H9 (cell line): ENCODE measurements at regions not wholly inside any gene's neighbourhood (a gene's known extent, or its start where the extent isn't known, plus 50 kb on each side); places are given as distances from the start of the nearest gene placed in this dataset.

ENCODE experiments used
- DNase-seq: peaks from one replicate; pipeline ENCODE4 v3.0.0-alpha.2; 2017
- H2AFZ ChIP-seq: one replicate; pipeline ENCODE4 v1.6.1; 2013; ENCODE audit warnings: mild to moderate bottlenecking, low read length, control low read depth, moderate library complexity
- H2AK5ac ChIP-seq: 2 replicates; pipeline ENCODE4 v1.6.1; 2013; ENCODE audit warnings: low read length, control low read depth, mixed read lengths; ENCODE audit not compliant: insufficient read length
- H2BK120ac ChIP-seq: one replicate; pipeline ENCODE4 v1.6.1; 2013; ENCODE audit warnings: low read depth, mild to moderate bottlenecking, low read length, control low read depth, inconsistent platforms; ENCODE audit not compliant: poor library complexity, severe bottlenecking
- H2BK12ac ChIP-seq: 2 replicates; pipeline ENCODE4 v1.6.1; 2013; ENCODE audit warnings: low read length, control low read depth, mixed read lengths, low read depth; ENCODE audit not compliant: insufficient read length
- H2BK15ac ChIP-seq: 2 replicates; pipeline ENCODE4 v1.6.1; 2013; ENCODE audit warnings: low read depth, low read length, control low read depth
- H2BK20ac ChIP-seq: one replicate; pipeline ENCODE4 v1.6.1; 2013; ENCODE audit warnings: low read depth, mild to moderate bottlenecking, low read length, control low read depth, inconsistent platforms; ENCODE audit not compliant: poor library complexity, severe bottlenecking
- H2BK5ac ChIP-seq: 2 replicates; pipeline ENCODE4 v1.6.1; 2013; ENCODE audit warnings: low read length, control low read depth, mixed read lengths; ENCODE audit not compliant: insufficient read length
- H3K14ac ChIP-seq: 2 replicates; pipeline ENCODE4 v1.6.1; 2013; ENCODE audit warnings: low read length, control low read depth; ENCODE audit not compliant: insufficient read depth
- H3K18ac ChIP-seq: 2 replicates; pipeline ENCODE4 v1.6.1; 2013; ENCODE audit warnings: low read depth, mild to moderate bottlenecking, mixed read lengths, low read length, control low read depth; ENCODE audit not compliant: insufficient read length
- H3K23ac ChIP-seq: 2 replicates; pipeline ENCODE4 v1.6.1; 2013; ENCODE audit warnings: low read length, control low read depth, mixed read lengths, low read depth; ENCODE audit not compliant: insufficient read length
- H3K23me2 ChIP-seq: 2 replicates; pipeline ENCODE4 v1.6.1; 2013; ENCODE audit warnings: low read depth, mild to moderate bottlenecking, mixed read lengths, low read length, control low read depth; ENCODE audit not compliant: insufficient read length, poor library complexity, severe bottlenecking
- H3K27ac ChIP-seq: 2 replicates; pipeline ENCODE4 v1.5.1; 2013; ENCODE audit warnings: low read length, control low read depth, mixed read lengths, low read depth; ENCODE audit not compliant: insufficient read length
- H3K27me3 ChIP-seq: 2 replicates; pipeline ENCODE4 v1.6.1; 2013; ENCODE audit warnings: low read length, control low read depth, inconsistent platforms; ENCODE audit not compliant: insufficient read depth
- H3K4ac ChIP-seq: 2 replicates; pipeline ENCODE4 v1.6.1; 2013; ENCODE audit warnings: low read depth, mild to moderate bottlenecking, control low read depth, inconsistent platforms, low read length, moderate library complexity
- H3K4me1 ChIP-seq: 2 replicates; pipeline ENCODE4 v1.6.1; 2013; ENCODE audit warnings: low read length, control low read depth, inconsistent platforms; ENCODE audit not compliant: insufficient read depth
- H3K4me2 ChIP-seq: 2 replicates; pipeline ENCODE4 v1.6.1; 2013; ENCODE audit warnings: low read length, control low read depth, mixed read lengths; ENCODE audit not compliant: insufficient read length, insufficient read depth
- H3K56ac ChIP-seq: 2 replicates; pipeline ENCODE4 v1.6.1; 2013; ENCODE audit warnings: low read depth, mild to moderate bottlenecking, mixed read lengths, low read length, control low read depth; ENCODE audit not compliant: insufficient read length
- H3K79me1 ChIP-seq: 2 replicates; pipeline ENCODE4 v1.6.1; 2013; ENCODE audit warnings: low read depth, mild to moderate bottlenecking, moderate library complexity, low read length, control low read depth, inconsistent platforms; ENCODE audit not compliant: insufficient read depth, poor library complexity, severe bottlenecking
- H3K79me2 ChIP-seq: 2 replicates; pipeline ENCODE4 v1.6.1; 2013; ENCODE audit warnings: low read length, control low read depth, inconsistent platforms; ENCODE audit not compliant: insufficient read depth
- H3K9ac ChIP-seq: 2 replicates; pipeline ENCODE4 v1.6.1; 2013; ENCODE audit warnings: low read length, control low read depth, mixed read lengths; ENCODE audit not compliant: insufficient read length; ENCODE audit errors: extremely low read depth
- H3K9me3 ChIP-seq: one replicate; pipeline ENCODE4 v1.6.1; 2013; ENCODE audit warnings: low read depth, low read length, inconsistent platforms; ENCODE audit not compliant: control insufficient read depth
- H3T11ph ChIP-seq: one replicate; pipeline ENCODE4 v1.6.1; 2013; ENCODE audit warnings: mild to moderate bottlenecking, low read length, control low read depth, inconsistent platforms
- H4K20me1 ChIP-seq: one replicate; pipeline ENCODE4 v1.6.1; 2013; ENCODE audit not compliant: control insufficient read depth, insufficient read length, insufficient read depth
- H4K5ac ChIP-seq: 2 replicates; pipeline ENCODE4 v1.6.1; 2013; ENCODE audit warnings: low read depth, mild to moderate bottlenecking, mixed read lengths, low read length, control low read depth; ENCODE audit not compliant: insufficient read length
- H4K8ac ChIP-seq: replicated peaks from 2 replicates; pipeline ENCODE4 v1.6.1; 2013; ENCODE audit warnings: low read length, control low read depth, mixed read lengths, low read depth; ENCODE audit not compliant: insufficient read length
- H4K91ac ChIP-seq: 2 replicates; pipeline ENCODE4 v1.6.1; 2013; ENCODE audit warnings: low read depth, mild to moderate bottlenecking, moderate library complexity, mixed read lengths, low read length, control low read depth; ENCODE audit not compliant: insufficient read length
- H3K27ac Mint-ChIP-seq, 3 experiments: 2 replicates in 2 of 3; 3 replicates in 1 of 3; pipeline ENCODE4 v1.8.0; 2020 to 2021; ENCODE audit warnings: mixed read lengths in 3 of 3, mild to moderate bottlenecking in 1 of 3, moderate library complexity in 1 of 3
- H3K27me3 Mint-ChIP-seq: 2 replicates; pipeline ENCODE4 v1.8.0; 2021; ENCODE audit warnings: low read depth, mild to moderate bottlenecking, moderate library complexity, mixed read lengths
- H3K36me3 Mint-ChIP-seq, 3 experiments: 2 replicates in 2 of 3; 3 replicates in 1 of 3; pipeline ENCODE4 v1.8.0; 2020 to 2021; ENCODE audit warnings: low read depth in 3 of 3, mixed read lengths in 3 of 3; ENCODE audit not compliant: insufficient read depth in 1 of 3
- H3K4me1 Mint-ChIP-seq, 2 experiments: 2 replicates each; pipeline ENCODE4 v1.8.0; 2020; ENCODE audit warnings: mixed read lengths in 2 of 2
- H3K4me3 Mint-ChIP-seq, 2 experiments: 2 replicates in 1 of 2; 3 replicates in 1 of 2; pipeline ENCODE4 v1.8.0; 2020 to 2021; ENCODE audit warnings: mild to moderate bottlenecking in 2 of 2, mixed read lengths in 2 of 2, moderate library complexity in 1 of 2
- H3K9me3 Mint-ChIP-seq, 2 experiments: 2 replicates in 1 of 2; 3 replicates in 1 of 2; pipeline ENCODE4 v1.8.0; 2020; ENCODE audit warnings: mild to moderate bottlenecking in 2 of 2, mixed read lengths in 2 of 2, moderate library complexity in 1 of 2
- TF ChIP-seq, protein P1 (sequence below): fragments of 200-600 bp; sonication (generic); conservative IDR thresholded peaks from 3 replicates; pipeline ENCODE4 v1.8.0; 2021; ENCODE audit warnings: antibody characterized with exemption, mild to moderate bottlenecking

GRCh38 chr4:136301749-136302495 lies 1230.4 kb downstream of the PCDH18 start:
- Histone ChIP-seq H4K8ac (no peak overlapping the region), H3K4me1 (0 out of 2 replicates have a peak, but pooled peaks cover 6% of the 10 kb centered on the region), H2AFZ (no peak overlapping the region), H3K79me2 (no peaks in the 10 kb centered on the region), H3K4ac (no peak overlapping the region), H3K79me1 (no peaks in the 10 kb centered on the region), H2BK5ac (no peak overlapping the region), H2AK5ac (no peak overlapping the region), H3K14ac (no peak overlapping the region), H3K9me3 (no peaks in the 10 kb centered on the region), H4K5ac (no peak overlapping the region), H3K23me2 (no peaks in the 10 kb centered on the region), H3K56ac (no peak overlapping the region), H2BK15ac (no peak overlapping the region), H4K20me1 (no peaks in the 10 kb centered on the region), H3K4me2 (no peak overlapping the region), H2BK120ac (no peak overlapping the region), H3T11ph (no peak overlapping the region), H4K91ac (no peak overlapping the region), H3K27me3 (no peaks in the 10 kb centered on the region), H3K9ac (no peak overlapping the region), H3K18ac (no peak overlapping the region), H2BK20ac (no peak overlapping the region), H3K27ac (no peak overlapping the region), H3K23ac (no peak overlapping the region), H2BK12ac (no peak overlapping the region)
- no peak overlapping the region for H3K4me3 Mint-ChIP-seq
- DNase-seq: no peak
- TF ChIP-seq, protein P1, sequence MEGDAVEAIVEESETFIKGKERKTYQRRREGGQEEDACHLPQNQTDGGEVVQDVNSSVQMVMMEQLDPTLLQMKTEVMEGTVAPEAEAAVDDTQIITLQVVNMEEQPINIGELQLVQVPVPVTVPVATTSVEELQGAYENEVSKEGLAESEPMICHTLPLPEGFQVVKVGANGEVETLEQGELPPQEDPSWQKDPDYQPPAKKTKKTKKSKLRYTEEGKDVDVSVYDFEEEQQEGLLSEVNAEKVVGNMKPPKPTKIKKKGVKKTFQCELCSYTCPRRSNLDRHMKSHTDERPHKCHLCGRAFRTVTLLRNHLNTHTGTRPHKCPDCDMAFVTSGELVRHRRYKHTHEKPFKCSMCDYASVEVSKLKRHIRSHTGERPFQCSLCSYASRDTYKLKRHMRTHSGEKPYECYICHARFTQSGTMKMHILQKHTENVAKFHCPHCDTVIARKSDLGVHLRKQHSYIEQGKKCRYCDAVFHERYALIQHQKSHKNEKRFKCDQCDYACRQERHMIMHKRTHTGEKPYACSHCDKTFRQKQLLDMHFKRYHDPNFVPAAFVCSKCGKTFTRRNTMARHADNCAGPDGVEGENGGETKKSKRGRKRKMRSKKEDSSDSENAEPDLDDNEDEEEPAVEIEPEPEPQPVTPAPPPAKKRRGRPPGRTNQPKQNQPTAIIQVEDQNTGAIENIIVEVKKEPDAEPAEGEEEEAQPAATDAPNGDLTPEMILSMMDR: no peak
- no peaks in the 10 kb centered on the region; a peak in 1 of 5 replicates for H3K9me3 Mint-ChIP-seq
- peaks cover 14% of the 10 kb centered on the region in 2 experiments for H3K4me1 Mint-ChIP-seq
- no peak overlapping the region for H3K27ac Mint-ChIP-seq
- peaks cover 0 to 8% (median 3%) of the 10 kb centered on the region in 3 experiments; a peak in 3 of 7 replicates for H3K36me3 Mint-ChIP-seq
- no peaks in the 10 kb centered on the region for H3K27me3 Mint-ChIP-seq
